ENCODE measurements at regions not wholly inside any gene's neighbourhood (a gene's known extent, or its start where the extent isn't known, plus 50 kb on each side); places are given as distances from the start of the nearest gene placed in this dataset.
"Not testable (repeated sequence)": the region's sequence is repeated elsewhere in the genome, so short reads cannot be mapped to it uniquely, and the experiment has no call there.

DNA sequence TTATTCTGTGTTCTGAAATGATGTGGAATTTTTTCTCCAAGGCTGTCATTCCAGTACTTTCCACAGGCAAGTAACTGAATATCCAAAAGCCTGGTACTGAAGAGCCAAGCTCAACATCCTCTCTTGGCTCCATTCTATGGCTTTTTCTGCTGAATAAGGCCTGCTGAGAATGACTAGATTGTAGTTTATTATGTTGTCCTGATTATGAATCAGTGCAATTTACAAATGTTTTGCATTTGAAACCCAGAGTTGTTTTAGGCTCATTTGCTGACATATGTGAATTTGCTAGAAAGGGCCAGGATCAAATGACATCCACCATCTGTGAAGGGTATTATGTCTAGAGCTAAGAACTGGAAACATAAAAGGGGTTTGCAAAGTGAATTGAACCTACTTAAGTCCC, 596.6 kb downstream of the KCTD12 start:
- peak; percentile 6 to 12 for DNase-seq

DNA sequence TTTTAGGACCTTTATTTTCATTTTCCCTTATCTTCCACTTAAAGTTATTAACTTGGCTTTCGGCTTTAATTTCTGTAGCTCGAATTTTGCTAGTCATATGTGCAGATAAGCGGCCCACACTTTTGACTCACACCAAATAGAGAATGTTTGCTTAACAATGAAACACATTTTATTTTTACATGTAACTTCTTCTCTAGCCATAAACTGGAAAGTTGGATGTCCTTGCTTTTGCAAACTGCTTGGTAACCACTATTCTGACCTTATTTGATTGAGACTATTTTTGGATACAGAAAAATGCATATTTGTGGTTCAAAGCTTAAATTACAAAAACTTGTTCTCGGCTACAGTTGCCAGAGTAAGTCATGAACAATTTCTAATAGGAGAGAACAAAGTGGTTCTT, 600.0 kb downstream of the KCTD12 start:
- no peak for DNase-seq

DNA sequence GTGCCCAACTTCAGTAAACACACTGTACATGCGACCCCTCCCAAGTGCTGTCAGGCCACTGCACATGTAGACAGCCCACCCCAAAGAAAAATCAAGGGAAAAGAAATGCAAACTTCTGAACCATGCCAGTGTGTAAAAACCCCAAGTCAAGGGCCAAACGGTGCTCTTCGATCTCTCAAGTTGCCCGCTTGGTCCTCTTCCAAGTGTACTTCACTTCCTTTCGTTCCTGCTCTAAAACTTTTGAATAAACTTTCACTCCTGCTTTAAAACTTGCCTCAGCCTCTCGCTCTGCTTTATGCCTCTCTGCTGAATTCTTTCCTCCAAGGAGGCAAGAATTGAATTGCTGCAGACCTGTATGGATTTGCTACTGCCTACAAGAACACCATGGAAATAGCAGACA, 600.7 kb downstream of the KCTD12 start:
- DNase-seq: no peak

DNA sequence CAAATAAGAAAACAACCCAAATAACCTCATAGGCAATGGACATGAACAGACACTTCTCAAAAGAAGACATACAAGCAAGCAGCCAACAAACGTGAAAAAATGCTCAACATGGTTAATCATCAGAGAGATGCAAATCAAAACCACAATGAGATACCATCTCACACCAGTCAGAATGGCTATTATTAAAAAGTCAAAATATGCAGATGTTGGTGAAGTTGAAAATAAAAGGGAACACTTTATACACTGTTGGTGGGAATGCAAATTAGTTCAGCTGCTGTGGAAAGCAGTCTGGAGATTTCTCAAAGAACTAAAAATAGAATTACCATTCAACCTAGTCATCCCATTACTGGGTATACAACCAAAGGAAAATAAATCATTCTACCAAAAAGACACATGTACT, 606.4 kb downstream of the KCTD12 start:
- not testable (repeated sequence) for DNase-seq

DNA sequence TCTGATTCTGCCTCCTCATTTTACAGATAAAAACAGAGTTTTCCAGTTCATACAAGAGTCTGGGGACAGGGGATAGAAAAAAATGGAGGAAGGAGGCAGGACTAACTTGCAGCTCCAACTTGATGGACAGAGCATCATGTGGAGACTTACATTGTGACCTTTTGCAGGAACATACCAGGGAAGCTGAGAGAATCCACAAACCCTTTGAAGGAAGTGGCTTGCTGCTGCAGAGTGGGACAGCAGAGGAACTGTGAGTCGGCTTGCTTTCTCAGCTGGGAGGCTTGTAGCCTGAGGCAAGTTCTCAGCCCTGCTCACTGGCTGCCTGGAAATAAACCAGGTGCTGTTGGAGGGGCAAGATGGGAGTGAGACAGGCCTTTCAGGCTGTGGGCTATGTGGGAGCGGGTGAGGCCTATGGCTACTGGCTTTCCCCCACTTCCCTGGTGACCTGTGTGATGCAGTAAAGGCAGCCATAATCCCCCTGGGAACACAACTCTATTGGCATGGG, 614.4 kb downstream of the KCTD12 start:
- no peak for DNase-seq

DNA sequence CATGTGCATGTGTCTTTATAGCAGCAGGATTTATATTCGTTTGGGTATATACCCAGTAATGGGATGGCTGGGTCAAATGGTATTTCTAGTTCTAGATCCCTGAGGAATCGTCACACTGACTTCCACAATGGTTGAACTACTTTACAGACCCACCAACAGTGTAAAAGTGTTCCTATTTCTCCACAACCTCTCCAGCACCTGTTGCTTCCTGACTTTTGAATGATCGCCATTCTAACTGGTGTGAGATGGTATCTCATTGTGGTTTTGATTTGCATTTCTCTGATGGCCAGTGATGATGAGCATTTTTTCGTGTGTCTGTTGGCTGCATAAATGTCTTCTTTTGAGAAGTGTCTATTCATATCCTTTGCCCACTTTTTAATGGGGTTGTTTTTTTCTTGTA, 617.9 kb downstream of the KCTD12 start:
- not testable (repeated sequence) for DNase-seq

DNA sequence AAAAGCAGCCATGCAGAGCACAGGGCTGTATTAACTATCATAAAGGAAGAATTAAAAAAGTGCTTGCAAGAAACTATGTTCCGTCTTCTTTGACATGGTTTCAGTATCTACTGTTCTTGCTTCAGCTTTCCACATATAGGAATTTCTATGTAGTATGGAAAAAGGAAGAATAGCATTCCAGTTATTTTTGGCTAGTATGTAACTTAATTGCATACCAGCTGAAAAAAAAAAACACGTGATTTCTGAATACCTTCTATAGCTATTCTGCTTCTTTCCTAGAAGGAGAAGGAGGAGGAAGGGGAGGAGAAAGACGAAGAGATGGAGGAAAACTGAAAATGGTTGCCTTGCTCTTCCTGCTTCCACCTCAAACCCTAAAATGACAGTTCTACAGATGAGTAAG, 619.0 kb downstream of the KCTD12 start:
- no peak for DNase-seq

- DNase-seq: no peak
Observed at GRCh38 chr13:76266561-76266960, 619.6 kb downstream of the KCTD12 start.

DNA sequence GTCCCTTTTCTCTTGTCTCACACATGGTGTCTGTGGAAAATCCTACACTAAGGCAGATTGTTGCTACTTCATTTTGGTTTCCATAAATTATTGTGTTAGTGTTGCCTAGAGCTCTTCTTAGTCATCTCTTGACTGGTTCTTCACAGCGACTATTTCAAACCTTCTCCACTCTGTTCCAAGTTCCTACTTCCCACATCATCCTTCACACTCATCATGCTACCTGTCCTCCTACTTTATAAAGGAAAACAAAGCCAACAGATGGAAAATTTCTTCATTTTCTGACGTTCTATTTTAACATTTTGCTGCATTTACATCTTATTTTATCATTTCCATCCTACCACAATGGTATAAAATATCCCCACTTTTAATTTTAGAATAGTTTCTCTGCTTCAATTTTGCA, 614.1 kb downstream of the LMO7 start:
- no peak for DNase-seq

DNA sequence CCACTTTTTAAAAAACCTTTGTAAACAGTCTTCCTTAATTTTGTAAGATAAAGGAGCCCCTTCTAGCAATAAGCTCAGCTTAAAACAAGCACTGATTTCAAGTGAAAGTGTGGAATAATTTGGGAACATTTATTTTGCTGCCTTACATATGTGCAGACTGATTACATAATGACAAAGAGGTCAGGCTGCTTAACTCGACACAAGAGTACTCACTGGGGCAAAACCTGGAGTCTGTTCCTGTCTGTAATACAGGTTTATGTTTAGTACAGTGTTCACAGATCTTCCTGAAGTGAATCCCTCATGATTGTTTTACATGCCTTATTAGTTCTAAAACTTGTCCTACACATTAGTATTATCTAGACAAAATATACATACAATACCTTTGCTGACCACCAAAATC, 609.8 kb downstream of the LMO7 start:
- no peak for DNase-seq

DNA sequence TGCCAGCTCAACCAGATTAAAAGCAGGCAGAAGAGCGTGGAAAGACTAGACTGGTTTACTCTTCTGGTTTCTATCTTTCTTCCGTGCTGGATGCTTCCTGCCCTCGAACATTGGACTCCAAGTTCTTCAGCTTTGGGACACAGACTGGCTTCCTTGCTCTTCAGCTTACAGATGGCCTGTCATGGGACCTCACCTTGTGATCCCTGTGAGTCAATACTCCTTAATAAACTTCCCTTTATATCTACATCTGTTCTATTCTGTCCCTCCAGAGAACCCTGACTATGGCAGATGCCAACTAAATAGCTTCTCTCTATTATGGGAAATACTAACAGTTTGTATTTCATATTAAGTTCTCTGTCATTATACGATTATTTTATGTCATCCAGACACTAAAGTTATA, 609.1 kb downstream of the LMO7 start:
- no peak for DNase-seq

DNA sequence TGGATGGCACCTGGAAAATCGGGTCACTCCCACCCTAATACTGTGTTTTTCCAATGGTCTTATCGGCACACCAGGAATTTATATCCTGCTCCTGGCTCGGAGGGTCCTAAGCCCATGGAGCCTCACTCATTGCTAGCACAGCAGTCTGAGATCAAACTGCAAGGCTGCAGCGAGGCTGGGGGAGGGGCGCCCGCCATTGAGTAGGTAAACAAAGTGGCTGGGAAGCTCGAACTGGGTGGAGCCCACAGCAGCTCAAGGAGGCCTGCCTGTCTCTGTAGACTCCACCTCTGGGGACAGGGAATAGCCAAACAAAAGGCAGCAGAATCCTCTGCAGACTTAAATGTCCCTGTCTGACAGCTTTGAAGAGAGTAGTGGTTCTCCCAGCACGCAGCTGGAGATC, 607.0 kb downstream of the LMO7 start:
- not testable (repeated sequence) for DNase-seq

DNA sequence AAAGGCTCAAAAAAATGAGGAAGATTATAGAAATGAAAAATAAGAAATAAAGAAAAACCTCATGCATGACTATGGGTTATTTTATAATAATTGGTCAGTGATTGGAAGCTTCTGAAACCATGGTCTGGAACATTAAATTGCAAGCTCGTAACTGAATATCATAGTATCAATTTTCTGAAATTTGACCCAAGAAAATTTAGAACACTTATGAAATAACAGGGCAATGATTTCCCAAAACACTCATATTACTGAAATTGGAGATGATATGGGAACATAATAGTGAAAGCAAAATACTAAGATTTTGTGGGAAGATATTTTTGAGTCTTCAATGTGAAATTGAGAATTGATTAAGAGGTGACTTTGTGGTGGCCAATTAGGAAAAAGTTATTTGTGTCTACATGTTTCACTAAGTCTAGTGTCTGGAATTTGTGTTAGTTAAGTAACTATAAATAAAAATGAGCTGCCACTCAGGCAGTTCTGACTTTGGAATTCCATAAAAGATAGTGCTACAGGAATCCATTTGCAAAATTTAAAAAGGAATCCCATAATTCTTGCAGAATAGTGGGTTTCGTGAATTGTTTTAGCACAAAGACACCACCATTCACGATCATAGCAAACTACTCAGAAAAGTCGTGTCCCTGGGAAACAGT, 603.0 kb downstream of the LMO7 start:
- no peak for DNase-seq

- DNase-seq: no peak
Observed at GRCh38 chr13:76231522-76232167, 595.5 kb downstream of the LMO7 start.

GRCh38 chr13:76229281-76229680, 593.2 kb downstream of the LMO7 start:
- no peak for DNase-seq

- DNase-seq: no peak
Observed at GRCh38 chr13:76226941-76227340, 590.8 kb downstream of the LMO7 start.

- DNase-seq: peak; percentile 11 to 18
Observed at GRCh38 chr13:76225815-76226489, 589.8 kb downstream of the LMO7 start.

DNA sequence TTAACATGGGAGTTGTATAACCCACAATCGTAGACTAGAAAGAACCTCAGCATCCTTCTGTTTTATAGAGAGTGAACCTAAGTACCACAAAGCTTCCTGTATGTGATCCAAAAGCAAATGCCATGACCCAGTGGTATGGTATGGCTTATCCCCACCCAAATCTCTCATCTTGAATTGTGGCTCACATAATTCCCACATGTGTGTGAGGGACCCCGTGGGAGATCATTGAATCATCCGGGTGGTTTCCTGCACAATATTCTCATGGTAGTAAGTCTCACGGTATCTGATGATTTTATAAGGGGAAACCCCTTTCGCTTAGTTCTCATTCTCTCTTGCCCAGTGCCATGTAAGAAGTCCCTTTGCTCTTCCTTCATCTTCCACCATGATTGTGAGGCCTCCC, 587.9 kb downstream of the LMO7 start:
- DNase-seq: no peak

- no peak for DNase-seq
Observed at GRCh38 chr13:76223565-76223964, 587.4 kb downstream of the LMO7 start.

- DNase-seq: no peak
Observed at GRCh38 chr13:76222511-76222910, 586.4 kb downstream of the LMO7 start.

DNA sequence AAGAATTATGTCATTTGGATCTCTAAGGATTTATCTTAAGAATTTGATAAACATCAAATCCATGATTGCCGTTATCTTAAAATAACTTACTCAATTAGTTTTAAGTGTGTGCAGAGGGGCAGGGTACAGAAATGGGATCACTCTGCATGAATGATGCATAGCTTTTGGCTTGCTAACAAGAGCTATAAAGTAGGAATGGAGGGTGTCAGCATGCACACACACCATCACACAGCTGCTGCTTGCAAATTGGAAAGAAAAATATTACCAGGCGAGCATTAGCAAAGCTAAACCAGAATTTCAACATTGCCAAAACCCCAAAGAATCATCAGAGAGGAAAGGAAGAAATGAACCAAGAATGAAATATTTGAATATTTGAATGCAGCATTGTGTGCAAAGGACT, 580.6 kb downstream of the LMO7 start:
- DNase-seq: peak; percentile 5 to 13

- no peak for DNase-seq
Observed at GRCh38 chr13:76214001-76214400, 577.9 kb downstream of the LMO7 start.

DNA sequence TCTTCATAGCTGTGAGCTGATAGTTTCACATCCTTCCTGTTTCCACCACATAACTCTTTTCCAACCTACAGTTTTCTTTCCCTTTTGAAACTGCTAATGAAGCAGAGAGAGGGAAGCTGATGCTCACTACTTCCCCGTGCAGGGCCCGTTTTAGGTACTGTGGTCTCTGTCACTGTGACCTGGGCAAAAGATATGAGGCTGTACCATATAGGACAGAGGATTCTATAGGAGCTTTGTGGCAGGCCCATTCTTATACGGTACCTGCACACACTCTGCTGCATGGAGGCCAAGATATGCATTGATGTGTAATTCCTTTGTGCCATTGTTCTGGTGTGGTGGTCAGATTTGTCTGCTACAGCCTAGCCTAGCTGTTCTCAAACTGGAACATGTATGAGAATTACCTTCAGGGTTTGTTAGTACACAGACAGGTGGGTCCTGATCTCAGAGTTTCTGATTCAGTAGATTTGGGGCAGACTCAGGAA, 577.3 kb downstream of the LMO7 start:
- DNase-seq: no peak
